Liver (tissue), 8 donors: ENCODE measurements at regions not wholly inside any gene's neighbourhood (a gene's known extent, or its start where the extent isn't known, plus 50 kb on each side); places are given as distances from the start of the nearest gene placed in this dataset.

Source experiments
- DNase-seq: peaks from one replicate; pipeline ENCODE4 v3.0.0-alpha.2; 2017; ENCODE audit warnings: low spot score
- H3K27ac ChIP-seq, 2 donors: one replicate each; pipeline ENCODE4 v1.7.0; 2013; ENCODE audit warnings: inconsistent platforms in 2 of 2, low read length in 2 of 2, control low read depth in 1 of 2, low read depth in 1 of 2, mild to moderate bottlenecking in 1 of 2
- H3K27me3 ChIP-seq, 4 donors: one replicate each; pipeline versions ENCODE4 v1.6.1 to v1.7.0; 2013; ENCODE audit warnings: low read length in 3 of 4, inconsistent platforms in 1 of 4, mild to moderate bottlenecking in 1 of 4, moderate library complexity in 1 of 4; ENCODE audit not compliant: control insufficient read depth in 4 of 4, insufficient read depth in 4 of 4
- H3K36me3 ChIP-seq, 4 donors: one replicate each; pipeline versions ENCODE4 v1.6.1 to v1.7.0; 2013; ENCODE audit warnings: low read length in 3 of 4, mild to moderate bottlenecking in 3 of 4, low read depth in 1 of 4, moderate library complexity in 1 of 4; ENCODE audit not compliant: control insufficient read depth in 4 of 4, insufficient read depth in 3 of 4
- H3K4me1 ChIP-seq, 4 donors: one replicate each; pipeline versions ENCODE4 v1.6.1 to v1.7.0; 2013; ENCODE audit warnings: low read length in 3 of 4, mild to moderate bottlenecking in 3 of 4, moderate library complexity in 1 of 4; ENCODE audit not compliant: control insufficient read depth in 4 of 4, insufficient read depth in 4 of 4
- H3K4me3 ChIP-seq, 3 donors: one replicate each; pipeline versions ENCODE4 v1.6.1 to v1.7.0; 2013; ENCODE audit warnings: low read length in 3 of 3, control low read depth in 1 of 3, low read depth in 1 of 3, mild to moderate bottlenecking in 1 of 3
- H3K9ac ChIP-seq, 2 donors: one replicate each; pipeline ENCODE4 v1.7.0; 2013; ENCODE audit warnings: low read length in 2 of 2, mild to moderate bottlenecking in 2 of 2, moderate library complexity in 2 of 2, control low read depth in 1 of 2, low read depth in 1 of 2
- H3K9me3 ChIP-seq, 4 donors: one replicate each; pipeline versions ENCODE4 v1.6.1 to v1.7.0; 2013; ENCODE audit warnings: low read length in 3 of 4; ENCODE audit not compliant: control insufficient read depth in 4 of 4
- ATF3 ChIP-seq: IDR thresholded peaks from 2 replicates; pipeline ENCODE4 v1.6.1; 2016; ENCODE audit warnings: antibody characterized with exemption
- CTCF ChIP-seq: fragments of 150-350 bp; IDR thresholded peaks from 2 replicates; pipeline ENCODE4 v1.5.1; 2017; ENCODE audit warnings: improper control_type of control experiment, low read depth, low read length; ENCODE audit not compliant: missing input control
- EGR1 ChIP-seq, 2 donors: IDR thresholded peaks; 2 replicates each; pipeline ENCODE4 v1.6.1; 2016 to 2018; ENCODE audit warnings: antibody characterized with exemption in 2 of 2, low read depth in 2 of 2
- FOXA1 ChIP-seq: IDR thresholded peaks from 2 replicates; pipeline ENCODE4 v1.6.1; 2016; ENCODE audit warnings: antibody characterized with exemption
- FOXA2 ChIP-seq: IDR thresholded peaks from 2 replicates; pipeline ENCODE4 v1.6.1; 2016; ENCODE audit warnings: antibody characterized with exemption
- GABPA ChIP-seq, 2 donors: IDR thresholded peaks in 1 of 2; conservative IDR thresholded peaks in 1 of 2; 2 replicates each; pipeline ENCODE4 v1.6.1; 2016; ENCODE audit warnings: antibody characterized with exemption in 2 of 2, mild to moderate bottlenecking in 1 of 2, moderate library complexity in 1 of 2
- HNF4A ChIP-seq, 2 donors: conservative IDR thresholded peaks; 2 replicates each; pipeline ENCODE4 v1.6.1; 2016; ENCODE audit warnings: antibody characterized with exemption in 2 of 2, mild to moderate bottlenecking in 2 of 2
- HNF4G ChIP-seq: IDR thresholded peaks from 2 replicates; pipeline ENCODE4 v1.6.1; 2016; ENCODE audit warnings: antibody characterized with exemption
- JUND ChIP-seq, 2 donors: IDR thresholded peaks; 2 replicates each; pipeline ENCODE4 v1.6.1; 2016; ENCODE audit warnings: antibody characterized with exemption in 2 of 2
- MAX ChIP-seq: IDR thresholded peaks from 2 replicates; pipeline ENCODE4 v1.6.1; 2016; ENCODE audit warnings: antibody characterized with exemption
- NR2F2 ChIP-seq: IDR thresholded peaks from 2 replicates; pipeline ENCODE4 v1.6.1; 2016; ENCODE audit warnings: antibody characterized with exemption
- RAD21 ChIP-seq, 2 donors: IDR thresholded peaks; 2 replicates each; pipeline ENCODE4 v1.6.1; 2016; ENCODE audit warnings: antibody characterized with exemption in 2 of 2, mild to moderate bottlenecking in 2 of 2
- REST ChIP-seq: IDR thresholded peaks from 2 replicates; pipeline ENCODE4 v1.6.1; 2016; ENCODE audit warnings: antibody characterized with exemption, mild to moderate bottlenecking
- RXRA ChIP-seq, 2 donors: IDR thresholded peaks; 2 replicates each; pipeline ENCODE4 v1.6.1; 2017 to 2018; ENCODE audit warnings: antibody characterized with exemption in 2 of 2, mild to moderate bottlenecking in 1 of 2
- SP1 ChIP-seq: IDR thresholded peaks from 2 replicates; pipeline ENCODE4 v1.6.1; 2018; ENCODE audit warnings: antibody characterized with exemption, mild to moderate bottlenecking
- TAF1 ChIP-seq: conservative IDR thresholded peaks from 2 replicates; pipeline ENCODE4 v1.6.1; 2016; ENCODE audit warnings: antibody characterized with exemption, mild to moderate bottlenecking
- YY1 ChIP-seq: IDR thresholded peaks from 2 replicates; pipeline ENCODE4 v1.6.1; 2016; ENCODE audit warnings: antibody characterized with exemption, mild to moderate bottlenecking
- ZBTB33 ChIP-seq: IDR thresholded peaks from 2 replicates; pipeline ENCODE4 v1.6.1; 2016; ENCODE audit warnings: antibody characterized with exemption
- whole genome bisulfite sequencing: extraction: QIAGEN DNeasy Blood & Tissue Kit; methylation state at CpG from one replicate; pipeline ENCODE4 v1.1.7; 2013; 5-methylcytosine and 5-hydroxymethylcytosine counted together
- donor health status: healthy.
- donor health status: healthy.
- donor health status: healthy.
- donor health status: healthy.
- donor health status: healthy.

- no peak overlapping the region for H3K9ac ChIP-seq
- no peak overlapping the region for H3K4me3 ChIP-seq
- H3K4me1 ChIP-seq = peaks cover 0 to 6% (median 0%) of the 10 kb centered on the region in 4 donors
- H3K27ac ChIP-seq = no peak overlapping the region
- no peaks in the 10 kb centered on the region for H3K27me3 ChIP-seq
- DNase-seq = no peak
- TF ChIP-seq YY1 (no peak), HNF4A (conservative IDR thresholded peaks at IDR 0.05) (no peak), TAF1 (no peak), SP1 (no peak), ATF3 (no peak), MAX (no peak), FOXA2 (no peak), REST (no peak), NR2F2 (no peak), HNF4G (no peak), JUND (IDR thresholded peaks at IDR 0.05) (no peak), RXRA (IDR thresholded peaks at IDR 0.05) (no peak), GABPA (IDR thresholded peaks at IDR 0.05 in 1 of 2, conservative IDR thresholded peaks at IDR 0.05 in 1 of 2) (no peak), RAD21 (IDR thresholded peaks at IDR 0.05) (no peak), EGR1 (IDR thresholded peaks at IDR 0.05; ENCODE audit: low read depth in 2 of 2) (no peak), CTCF (no peak), FOXA1 (no peak), ZBTB33 (no peak)
- WGBS = 86% methylated on average over 2 of the region's 2 CpGs
- no peaks in the 10 kb centered on the region for H3K36me3 ChIP-seq
- H3K9me3 ChIP-seq = no peaks in the 10 kb centered on the region
Measured at GRCh38 chr1:233554037-233554436, 59.9 kb upstream of the KCNK1 start.
